GM21717 (cell line): ENCODE measurements at regions not wholly inside any gene's neighbourhood (a gene's known extent, or its start where the extent isn't known, plus 50 kb on each side); places are given as distances from the start of the nearest gene placed in this dataset.
"Not testable (repeated sequence)": the region's sequence is repeated elsewhere in the genome, so short reads cannot be mapped to it uniquely, and the experiment has no call there.

ENCODE experiments used
- ATAC-seq: cut with Tn5 transposase; IDR thresholded peaks from one replicate; pipeline ENCODE4 v1.9.1; 2021; ENCODE audit warnings: mild to moderate bottlenecking, moderate library complexity; ENCODE audit not compliant: unreplicated experiment

- no peak for ATAC-seq
Observed at GRCh38 chrX:112946227-112946626, 105.6 kb upstream of the AMOT start.

GRCh38 chrX:112945826-112946225 lies 105.2 kb upstream of the AMOT start:
- no peak for ATAC-seq

- peak; percentile 78 for ATAC-seq
Observed at GRCh38 chrX:112941209-112941837, 100.7 kb upstream of the AMOT start.

- ATAC-seq: peak; percentile 72
Observed at GRCh38 chrX:112935029-112935428, 94.4 kb upstream of the AMOT start.

GRCh38 chrX:112931900-112932299 lies 91.3 kb upstream of the AMOT start:
- ATAC-seq: no peak

- ATAC-seq: no peak
Observed at GRCh38 chrX:112931478-112931877, 90.8 kb upstream of the AMOT start.

- not testable (repeated sequence) for ATAC-seq
Observed at GRCh38 chrX:112923381-112923780, 82.8 kb upstream of the AMOT start.

GRCh38 chrX:112913807-112914206 lies 73.2 kb upstream of the AMOT start:
- ATAC-seq: no peak

GRCh38 chrX:112910418-112910817 lies 69.8 kb upstream of the AMOT start:
- no peak for ATAC-seq

- ATAC-seq: no peak
Observed at GRCh38 chrX:112901869-112902725, 61.5 kb upstream of the AMOT start.

- ATAC-seq: no peak
Observed at GRCh38 chrX:112896051-112896450, 55.4 kb upstream of the AMOT start.
